Glomerular visceral epithelial cell (primary cell): ENCODE measurements at regions not wholly inside any gene's neighbourhood (a gene's known extent, or its start where the extent isn't known, plus 50 kb on each side); places are given as distances from the start of the nearest gene placed in this dataset.

Experiments
- DNase-seq: peaks from one replicate; pipeline ENCODE4 v3.0.0-alpha.2; 2016; ENCODE audit errors: extremely low spot score

GRCh38 chr20:11281768-11282167 lies 608.0 kb upstream of the JAG1 start:
- no peak for DNase-seq

GRCh38 chr20:11287126-11287525 lies 613.3 kb upstream of the JAG1 start:
- no peak for DNase-seq

- DNase-seq: no peak
These were observed 621.5 kb upstream of the BTBD3 start for GRCh38 chr20:11296221-11296620.

GRCh38 chr20:11296951-11297350 lies 620.7 kb upstream of the BTBD3 start:
- no peak for DNase-seq

- no peak for DNase-seq
These were observed 616.0 kb upstream of the BTBD3 start for GRCh38 chr20:11301699-11302098.

- DNase-seq: no peak
These were observed 615.3 kb upstream of the BTBD3 start for GRCh38 chr20:11302436-11302835.

GRCh38 chr20:11304795-11305194 lies 612.9 kb upstream of the BTBD3 start:
- no peak for DNase-seq

- DNase-seq: no peak
These were observed 612.3 kb upstream of the BTBD3 start for GRCh38 chr20:11305406-11305805.

- DNase-seq: no peak
These were observed 606.0 kb upstream of the BTBD3 start for GRCh38 chr20:11311659-11312224.

- peak; percentile 15 for DNase-seq
These were observed 602.2 kb upstream of the BTBD3 start for GRCh38 chr20:11315525-11315924.

GRCh38 chr20:11316244-11316643 lies 601.4 kb upstream of the BTBD3 start:
- no peak for DNase-seq

GRCh38 chr20:11320033-11320432 lies 597.7 kb upstream of the BTBD3 start:
- DNase-seq: no peak

GRCh38 chr20:11323816-11324215 lies 593.9 kb upstream of the BTBD3 start:
- DNase-seq: no peak

GRCh38 chr20:11324990-11325389 lies 592.7 kb upstream of the BTBD3 start:
- no peak for DNase-seq

GRCh38 chr20:11328839-11329238 lies 588.9 kb upstream of the BTBD3 start:
- DNase-seq: no peak

GRCh38 chr20:11329271-11329670 lies 588.4 kb upstream of the BTBD3 start:
- no peak for DNase-seq

GRCh38 chr20:11331096-11331495 lies 586.6 kb upstream of the BTBD3 start:
- DNase-seq: peak; percentile 3

- no peak for DNase-seq
These were observed 585.3 kb upstream of the BTBD3 start for GRCh38 chr20:11332381-11332780.

- DNase-seq: no peak
These were observed 584.1 kb upstream of the BTBD3 start for GRCh38 chr20:11333634-11334033.

GRCh38 chr20:11337361-11338130 lies 580.1 kb upstream of the BTBD3 start:
- no peak for DNase-seq

GRCh38 chr20:11338496-11339306 lies 579.0 kb upstream of the BTBD3 start:
- DNase-seq: no peak

GRCh38 chr20:11344939-11345338 lies 572.8 kb upstream of the BTBD3 start:
- DNase-seq: no peak

- no peak for DNase-seq
These were observed 570.0 kb upstream of the BTBD3 start for GRCh38 chr20:11347738-11348137.
